GM23248 (cell line): ENCODE measurements at regions not wholly inside any gene's neighbourhood (a gene's known extent, or its start where the extent isn't known, plus 50 kb on each side); places are given as distances from the start of the nearest gene placed in this dataset.

Source experiments
- EZH2 ChIP-seq: fragments of 200-600 bp; sonication (generic); IDR thresholded peaks from 2 replicates; pipeline ENCODE4 v1.6.1; 2018; ENCODE audit warnings: antibody characterized with exemption, mild to moderate bottlenecking; ENCODE audit not compliant: insufficient read depth, poor library complexity, severe bottlenecking
- EZH2phosphoT487 ChIP-seq: fragments of 200-600 bp; sonication (generic); IDR thresholded peaks from 2 replicates; pipeline ENCODE4 v1.6.1; 2018; ENCODE audit warnings: antibody characterized with exemption, moderate library complexity, mild to moderate bottlenecking, low read depth; ENCODE audit not compliant: insufficient read depth

DNA sequence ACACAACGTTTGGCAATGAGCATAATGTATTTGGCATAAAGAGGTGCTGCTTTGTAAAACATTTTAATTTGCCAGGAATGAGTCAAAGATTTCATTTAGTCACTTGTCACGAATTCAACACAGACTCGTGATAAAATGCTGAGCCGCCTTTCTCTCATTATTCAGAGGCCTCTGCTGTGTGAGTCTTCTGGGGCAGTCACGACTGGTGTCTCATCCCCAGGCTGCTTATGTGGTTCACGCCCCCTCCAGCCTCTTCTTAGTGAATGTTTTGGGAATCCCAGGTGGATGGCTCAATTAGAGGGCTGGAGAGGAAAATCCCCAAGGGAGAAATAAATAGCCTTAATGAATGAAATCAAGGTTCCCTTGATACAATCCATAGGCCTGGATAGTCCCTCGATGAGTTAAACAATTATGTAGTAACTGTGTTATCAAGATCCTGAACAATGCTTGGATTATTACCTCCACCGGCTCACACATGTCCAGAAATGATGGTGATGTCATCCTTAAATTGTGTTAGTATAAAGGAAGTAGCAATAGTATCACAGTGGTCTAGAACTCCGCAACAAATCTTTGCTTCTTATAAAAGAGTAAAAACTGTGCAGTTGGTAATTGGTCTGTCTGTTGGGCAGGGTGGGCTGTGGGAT is 192.1 kb upstream of the ADAMTS16 start:
- TF ChIP-seq EZH2 = no peak
- no peak for TF ChIP-seq EZH2phosphoT487
